Neural progenitor cell (in vitro differentiated cells): ENCODE measurements at regions not wholly inside any gene's neighbourhood (a gene's known extent, or its start where the extent isn't known, plus 50 kb on each side); places are given as distances from the start of the nearest gene placed in this dataset.
"Not testable (repeated sequence)": the region's sequence is repeated elsewhere in the genome, so short reads cannot be mapped to it uniquely, and the experiment has no call there.

Experiments
- DNase-seq: peaks from one replicate; pipeline ENCODE4 v3.0.0-alpha.2; 2016; ENCODE audit warnings: low spot score
- H2AFZ ChIP-seq: fragments of 200-600 bp; sonication (generic); replicated peaks from 2 replicates; pipeline ENCODE4 v1.6.1; 2016; ENCODE audit warnings: antibody characterized with exemption
- H3F3A ChIP-seq: fragments of 200-600 bp; sonication (generic); 2 replicates; pipeline ENCODE4 v1.6.1; 2016; ENCODE audit warnings: antibody characterized with exemption, low read depth
- H3K27ac ChIP-seq: fragments of 200-600 bp; sonication (generic); 2 replicates; pipeline ENCODE4 v1.5.1; 2016; ENCODE audit warnings: mild to moderate bottlenecking
- H3K27me3 ChIP-seq: fragments of 200-600 bp; sonication (generic); 2 replicates; pipeline ENCODE4 v1.6.1; 2016; ENCODE audit warnings: mild to moderate bottlenecking, moderate library complexity
- H3K36me3 ChIP-seq: fragments of 200-600 bp; sonication (generic); 2 replicates; pipeline ENCODE4 v1.5.1; 2016
- H3K4me1 ChIP-seq: fragments of 200-600 bp; sonication (generic); 2 replicates; pipeline ENCODE4 v1.6.1; 2016; ENCODE audit warnings: mixed run types
- H3K4me2 ChIP-seq: fragments of 200-600 bp; sonication (generic); 2 replicates; pipeline ENCODE4 v1.6.1; 2016
- H3K4me3 ChIP-seq: fragments of 200-600 bp; sonication (generic); 2 replicates; pipeline ENCODE4 v1.5.1; 2016
- H3K79me2 ChIP-seq: fragments of 200-600 bp; sonication (generic); 2 replicates; pipeline ENCODE4 v1.6.1; 2016; ENCODE audit warnings: low read depth
- H3K9ac ChIP-seq: fragments of 200-600 bp; sonication (generic); 2 replicates; pipeline ENCODE4 v1.6.1; 2016
- H3K9me3 ChIP-seq: fragments of 200-600 bp; sonication (generic); 2 replicates; pipeline ENCODE4 v1.5.1; 2016; ENCODE audit warnings: low read depth
- H4K20me1 ChIP-seq: fragments of 200-600 bp; sonication (generic); 2 replicates; pipeline ENCODE4 v1.6.1; 2016; ENCODE audit warnings: low read depth
- H3K27ac Mint-ChIP-seq: 3 replicates; pipeline ENCODE4 v1.8.0; 2021; ENCODE audit warnings: mixed read lengths
- H3K27me3 Mint-ChIP-seq: 2 replicates; pipeline ENCODE4 v1.8.0; 2022; ENCODE audit warnings: low read depth, mild to moderate bottlenecking, inconsistent platforms, moderate library complexity, mixed read lengths; ENCODE audit not compliant: insufficient read depth
- H3K36me3 Mint-ChIP-seq: 3 replicates; pipeline ENCODE4 v1.8.0; 2021; ENCODE audit warnings: mixed read lengths
- H3K4me1 Mint-ChIP-seq: 3 replicates; pipeline ENCODE4 v1.8.0; 2021; ENCODE audit warnings: mixed read lengths
- H3K4me3 Mint-ChIP-seq: 3 replicates; pipeline ENCODE4 v1.8.0; 2021; ENCODE audit warnings: mild to moderate bottlenecking, moderate library complexity, mixed read lengths
- H3K9me3 Mint-ChIP-seq: 3 replicates; pipeline ENCODE4 v1.8.0; 2020; ENCODE audit warnings: mixed read lengths
- EZH2 ChIP-seq: fragments of 200-600 bp; sonication (generic); IDR thresholded peaks from 2 replicates; pipeline ENCODE4 v1.6.1; 2017; ENCODE audit warnings: antibody characterized with exemption, mild to moderate bottlenecking, moderate library complexity
- EZH2phosphoT487 ChIP-seq: fragments of 200-600 bp; sonication (generic); IDR thresholded peaks from 2 replicates; pipeline ENCODE4 v1.6.1; 2017; ENCODE audit warnings: antibody characterized with exemption
- TF ChIP-seq, protein P1 (sequence below): fragments of 200-600 bp; sonication (generic); IDR thresholded peaks from 2 replicates; pipeline ENCODE4 v1.5.1; 2017; ENCODE audit warnings: antibody characterized with exemption, mild to moderate bottlenecking

DNA sequence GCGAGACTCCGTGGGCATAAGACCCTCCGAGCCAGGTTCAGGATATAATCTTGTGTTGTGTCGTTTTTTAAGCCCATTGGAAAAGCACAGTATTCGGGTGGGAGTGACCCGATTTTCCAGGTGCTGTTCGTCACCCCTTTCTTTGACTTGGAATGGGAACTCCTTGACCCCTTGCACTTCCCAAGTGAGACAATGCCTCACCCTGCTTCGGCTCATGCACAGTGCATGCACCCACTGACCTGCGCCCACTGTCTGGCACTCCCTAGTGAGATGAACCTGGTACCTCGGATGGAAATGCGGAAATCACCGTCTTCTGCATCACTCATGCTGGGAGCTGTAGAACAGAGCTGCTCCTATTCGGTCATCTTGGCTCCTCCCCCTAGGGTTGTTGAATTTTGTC lies 307.7 kb upstream of the DEFB115 start:
- peaks cover 48% of the 10 kb centered on the region for H3K9me3 Mint-ChIP-seq
- H3K27me3 ChIP-seq = no peaks in the 10 kb centered on the region
- no peak overlapping the region for H3K4me3 Mint-ChIP-seq
- no peak for DNase-seq
- H3K27ac ChIP-seq = no peak overlapping the region
- H3K4me1 Mint-ChIP-seq = no peaks in the 10 kb centered on the region
- no peaks in the 10 kb centered on the region for H4K20me1 ChIP-seq
- no peaks in the 10 kb centered on the region for H3F3A ChIP-seq
- no peaks in the 10 kb centered on the region for H3K36me3 ChIP-seq
- no peak overlapping the region for H3K4me2 ChIP-seq
- no peaks in the 10 kb centered on the region for H3K9me3 ChIP-seq
- H2AFZ ChIP-seq = no peak overlapping the region
- no peaks in the 10 kb centered on the region for H3K79me2 ChIP-seq
- no peak overlapping the region for H3K4me3 ChIP-seq
- no peak overlapping the region for H3K27ac Mint-ChIP-seq
- TF ChIP-seq, protein P1, sequence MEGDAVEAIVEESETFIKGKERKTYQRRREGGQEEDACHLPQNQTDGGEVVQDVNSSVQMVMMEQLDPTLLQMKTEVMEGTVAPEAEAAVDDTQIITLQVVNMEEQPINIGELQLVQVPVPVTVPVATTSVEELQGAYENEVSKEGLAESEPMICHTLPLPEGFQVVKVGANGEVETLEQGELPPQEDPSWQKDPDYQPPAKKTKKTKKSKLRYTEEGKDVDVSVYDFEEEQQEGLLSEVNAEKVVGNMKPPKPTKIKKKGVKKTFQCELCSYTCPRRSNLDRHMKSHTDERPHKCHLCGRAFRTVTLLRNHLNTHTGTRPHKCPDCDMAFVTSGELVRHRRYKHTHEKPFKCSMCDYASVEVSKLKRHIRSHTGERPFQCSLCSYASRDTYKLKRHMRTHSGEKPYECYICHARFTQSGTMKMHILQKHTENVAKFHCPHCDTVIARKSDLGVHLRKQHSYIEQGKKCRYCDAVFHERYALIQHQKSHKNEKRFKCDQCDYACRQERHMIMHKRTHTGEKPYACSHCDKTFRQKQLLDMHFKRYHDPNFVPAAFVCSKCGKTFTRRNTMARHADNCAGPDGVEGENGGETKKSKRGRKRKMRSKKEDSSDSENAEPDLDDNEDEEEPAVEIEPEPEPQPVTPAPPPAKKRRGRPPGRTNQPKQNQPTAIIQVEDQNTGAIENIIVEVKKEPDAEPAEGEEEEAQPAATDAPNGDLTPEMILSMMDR = no peak
- TF ChIP-seq EZH2phosphoT487 (no peak), EZH2 (no peak)
- no peaks in the 10 kb centered on the region for H3K36me3 Mint-ChIP-seq
- no peaks in the 10 kb centered on the region for H3K4me1 ChIP-seq
- no peak overlapping the region for H3K9ac ChIP-seq
- no peaks in the 10 kb centered on the region for H3K27me3 Mint-ChIP-seq

GRCh38 chr20:30951088-30951487 lies 306.4 kb upstream of the DEFB115 start:
- not testable (repeated sequence) for H3K9me3 ChIP-seq, H3K4me1 Mint-ChIP-seq, H3K27me3 Mint-ChIP-seq, H3K4me3 Mint-ChIP-seq, H3F3A ChIP-seq, DNase-seq, H4K20me1 ChIP-seq, H3K27ac Mint-ChIP-seq, H3K36me3 Mint-ChIP-seq, H3K4me2 ChIP-seq, H3K4me3 ChIP-seq, H3K27me3 ChIP-seq, H3K79me2 ChIP-seq, H3K36me3 ChIP-seq, H3K27ac ChIP-seq, H2AFZ ChIP-seq, H3K4me1 ChIP-seq, H3K9ac ChIP-seq
- H3K9me3 Mint-ChIP-seq = peaks cover 51% of the 10 kb centered on the region

GRCh38 chr20:30956649-30957048 lies 300.8 kb upstream of the DEFB115 start:
- H3K36me3 Mint-ChIP-seq = not testable (repeated sequence)

DNA sequence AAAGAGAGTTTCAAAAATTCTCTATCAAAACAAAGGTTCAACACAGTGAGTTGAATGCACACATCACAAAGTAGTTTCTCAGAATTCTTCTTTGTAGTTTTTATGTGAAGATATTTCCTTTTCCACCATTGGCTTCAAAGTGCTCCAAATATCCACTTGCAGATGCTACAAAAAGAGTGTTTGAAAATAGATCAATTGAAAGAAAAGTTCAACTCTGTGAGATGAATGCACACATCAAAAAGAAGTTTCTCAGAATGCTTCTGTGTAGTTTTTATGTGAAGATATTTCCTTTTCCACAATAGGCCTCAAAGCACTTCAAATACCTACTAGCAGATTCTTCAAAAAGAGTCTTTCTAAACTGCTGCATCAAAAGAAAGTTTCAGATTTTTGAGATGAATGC lies 298.3 kb upstream of the DEFB115 start:
- H3K4me3 Mint-ChIP-seq, H3K4me1 Mint-ChIP-seq, DNase-seq, H3F3A ChIP-seq, H3K27me3 Mint-ChIP-seq, H4K20me1 ChIP-seq, H3K79me2 ChIP-seq, H3K9ac ChIP-seq, H3K27ac ChIP-seq, H3K4me2 ChIP-seq, H3K36me3 Mint-ChIP-seq, H2AFZ ChIP-seq, H3K27ac Mint-ChIP-seq, H3K27me3 ChIP-seq, H3K36me3 ChIP-seq, H3K4me3 ChIP-seq, H3K4me1 ChIP-seq: not testable (repeated sequence)
- peaks cover 26% of the 10 kb centered on the region for H3K9me3 Mint-ChIP-seq
- peaks cover 41% of the 10 kb centered on the region for H3K9me3 ChIP-seq

More at GRCh38 chr20:30956649-30957048, 300.8 kb upstream of the DEFB115 start:
- H4K20me1 ChIP-seq, H3K27ac ChIP-seq, H3K4me1 ChIP-seq, H3K27me3 ChIP-seq, H3K79me2 ChIP-seq, H3F3A ChIP-seq, H3K4me3 ChIP-seq, H2AFZ ChIP-seq, H3K9ac ChIP-seq, H3K4me1 Mint-ChIP-seq, H3K4me3 Mint-ChIP-seq, DNase-seq, H3K27ac Mint-ChIP-seq, H3K27me3 Mint-ChIP-seq, H3K36me3 ChIP-seq, H3K4me2 ChIP-seq: not testable (repeated sequence)
- H3K9me3 ChIP-seq = peaks cover 34% of the 10 kb centered on the region
- H3K9me3 Mint-ChIP-seq = peaks cover 32% of the 10 kb centered on the region

DNA sequence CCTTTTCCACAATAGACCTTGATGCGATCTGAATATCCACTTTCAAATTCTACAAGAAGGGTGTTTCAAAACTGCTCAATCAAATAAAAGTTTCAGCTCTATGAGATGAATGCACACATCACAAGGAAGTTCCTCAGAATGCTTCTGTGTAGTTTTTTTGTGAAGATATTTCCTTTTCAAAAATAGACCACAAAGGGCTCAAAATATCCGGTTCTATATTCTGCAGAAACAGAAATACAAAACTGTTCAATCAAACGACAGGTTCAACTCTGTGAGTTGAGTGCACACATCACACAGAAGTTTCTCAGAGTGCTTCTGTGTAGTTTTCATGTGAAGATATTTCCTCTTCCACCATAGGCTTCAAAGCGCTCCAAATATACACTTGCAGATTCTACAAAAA lies 293.9 kb upstream of the DEFB115 start:
- Histone ChIP-seq H3K4me2 (no peak overlapping the region), H3K27ac (no peak overlapping the region), H3F3A (no peaks in the 10 kb centered on the region), H3K9me3 (peaks cover 29% of the 10 kb centered on the region), H3K4me3 (no peak overlapping the region), H4K20me1 (no peaks in the 10 kb centered on the region), H3K4me1 (no peaks in the 10 kb centered on the region), H3K36me3 (no peaks in the 10 kb centered on the region), H2AFZ (no peak overlapping the region), H3K79me2 (no peaks in the 10 kb centered on the region), H3K27me3 (no peaks in the 10 kb centered on the region), H3K9ac (no peak overlapping the region)
- TF ChIP-seq, protein P1 = no peak
- no peak for TF ChIP-seq EZH2
- no peak for TF ChIP-seq EZH2phosphoT487
- Mint-ChIP-seq H3K4me3 (no peak overlapping the region), H3K4me1 (no peaks in the 10 kb centered on the region), H3K27ac (no peak overlapping the region), H3K27me3 (no peaks in the 10 kb centered on the region), H3K9me3 (peaks cover 23% of the 10 kb centered on the region), H3K36me3 (no peaks in the 10 kb centered on the region)
- no peak for DNase-seq

GRCh38 chr20:30975859-30976258 lies 281.6 kb upstream of the DEFB115 start:
- not testable (repeated sequence) for H3K4me3 Mint-ChIP-seq, H3K36me3 ChIP-seq, H2AFZ ChIP-seq, DNase-seq, H3F3A ChIP-seq, H3K36me3 Mint-ChIP-seq, H3K27me3 ChIP-seq, H3K27me3 Mint-ChIP-seq, H3K27ac ChIP-seq, H3K79me2 ChIP-seq, H3K4me1 ChIP-seq, H3K9ac ChIP-seq, H3K4me2 ChIP-seq, H3K27ac Mint-ChIP-seq, H3K4me3 ChIP-seq, H3K4me1 Mint-ChIP-seq, H4K20me1 ChIP-seq
- peaks cover 32% of the 10 kb centered on the region for H3K9me3 ChIP-seq
- H3K9me3 Mint-ChIP-seq = peaks cover 73% of the 10 kb centered on the region
